HG03060 (cell line): ENCODE measurements at regions not wholly inside any gene's neighbourhood (a gene's known extent, or its start where the extent isn't known, plus 50 kb on each side); places are given as distances from the start of the nearest gene placed in this dataset.
"Not testable (repeated sequence)": the region's sequence is repeated elsewhere in the genome, so short reads cannot be mapped to it uniquely, and the experiment has no call there.

Source experiments
- ATAC-seq: cut with Tn5 transposase; IDR thresholded peaks from one replicate; pipeline ENCODE4 v1.9.1; 2021; ENCODE audit warnings: low read depth, moderate number of reproducible peaks; ENCODE audit not compliant: unreplicated experiment

- ATAC-seq: no peak
Observed at GRCh38 chr4:186845137-186845842, 121.6 kb upstream of the FAT1 start.

GRCh38 chr4:186846426-186846825, 122.8 kb upstream of the FAT1 start:
- no peak for ATAC-seq

GRCh38 chr4:186847429-186848131, 123.9 kb upstream of the FAT1 start:
- not testable (repeated sequence) for ATAC-seq

- no peak for ATAC-seq
Observed at GRCh38 chr4:186848437-186848836, 124.8 kb upstream of the FAT1 start.

- no peak for ATAC-seq
Observed at GRCh38 chr4:186851291-186852072, 127.8 kb upstream of the FAT1 start.

GRCh38 chr4:186852073-186852420, 128.4 kb upstream of the FAT1 start:
- no peak for ATAC-seq

GRCh38 chr4:186852964-186853391, 129.3 kb upstream of the FAT1 start:
- peak; percentile 68 for ATAC-seq

GRCh38 chr4:186854256-186854655, 130.6 kb upstream of the FAT1 start:
- no peak for ATAC-seq

- ATAC-seq: no peak
Observed at GRCh38 chr4:186855111-186855510, 131.5 kb upstream of the FAT1 start.

GRCh38 chr4:186857793-186858192, 134.1 kb upstream of the FAT1 start:
- no peak for ATAC-seq

GRCh38 chr4:186858355-186858754, 134.7 kb upstream of the FAT1 start:
- no peak for ATAC-seq

GRCh38 chr4:186859420-186859819, 135.8 kb upstream of the FAT1 start:
- no peak for ATAC-seq

- ATAC-seq: no peak
Observed at GRCh38 chr4:186861317-186861716, 137.7 kb upstream of the FAT1 start.

- ATAC-seq: no peak
Observed at GRCh38 chr4:186871856-186872255, 148.2 kb upstream of the FAT1 start.

- not testable (repeated sequence) for ATAC-seq
Observed at GRCh38 chr4:186873095-186873494, 149.4 kb upstream of the FAT1 start.

- ATAC-seq: no peak
Observed at GRCh38 chr4:186875476-186875875, 151.8 kb upstream of the FAT1 start.

- no peak for ATAC-seq
Observed at GRCh38 chr4:186876961-186877626, 153.4 kb upstream of the FAT1 start.

GRCh38 chr4:186878203-186878776, 154.6 kb upstream of the FAT1 start:
- ATAC-seq: no peak

GRCh38 chr4:186881521-186882220, 158.0 kb upstream of the FAT1 start:
- no peak for ATAC-seq

- no peak for ATAC-seq
Observed at GRCh38 chr4:186882293-186882692, 158.6 kb upstream of the FAT1 start.
